Neural progenitor cell (in vitro differentiated cells): ENCODE measurements at regions not wholly inside any gene's neighbourhood (a gene's known extent, or its start where the extent isn't known, plus 50 kb on each side); places are given as distances from the start of the nearest gene placed in this dataset.

Experiments
- DNase-seq: peaks from one replicate; pipeline ENCODE4 v3.0.0-alpha.2; 2016; ENCODE audit warnings: low spot score
- H2AFZ ChIP-seq: fragments of 200-600 bp; sonication (generic); replicated peaks from 2 replicates; pipeline ENCODE4 v1.6.1; 2016; ENCODE audit warnings: antibody characterized with exemption
- H3F3A ChIP-seq: fragments of 200-600 bp; sonication (generic); 2 replicates; pipeline ENCODE4 v1.6.1; 2016; ENCODE audit warnings: antibody characterized with exemption, low read depth
- H3K27ac ChIP-seq: fragments of 200-600 bp; sonication (generic); 2 replicates; pipeline ENCODE4 v1.5.1; 2016; ENCODE audit warnings: mild to moderate bottlenecking
- H3K27me3 ChIP-seq: fragments of 200-600 bp; sonication (generic); 2 replicates; pipeline ENCODE4 v1.6.1; 2016; ENCODE audit warnings: mild to moderate bottlenecking, moderate library complexity
- H3K36me3 ChIP-seq: fragments of 200-600 bp; sonication (generic); 2 replicates; pipeline ENCODE4 v1.5.1; 2016
- H3K4me1 ChIP-seq: fragments of 200-600 bp; sonication (generic); 2 replicates; pipeline ENCODE4 v1.6.1; 2016; ENCODE audit warnings: mixed run types
- H3K4me2 ChIP-seq: fragments of 200-600 bp; sonication (generic); 2 replicates; pipeline ENCODE4 v1.6.1; 2016
- H3K4me3 ChIP-seq: fragments of 200-600 bp; sonication (generic); 2 replicates; pipeline ENCODE4 v1.5.1; 2016
- H3K79me2 ChIP-seq: fragments of 200-600 bp; sonication (generic); 2 replicates; pipeline ENCODE4 v1.6.1; 2016; ENCODE audit warnings: low read depth
- H3K9ac ChIP-seq: fragments of 200-600 bp; sonication (generic); 2 replicates; pipeline ENCODE4 v1.6.1; 2016
- H3K9me3 ChIP-seq: fragments of 200-600 bp; sonication (generic); 2 replicates; pipeline ENCODE4 v1.5.1; 2016; ENCODE audit warnings: low read depth
- H4K20me1 ChIP-seq: fragments of 200-600 bp; sonication (generic); 2 replicates; pipeline ENCODE4 v1.6.1; 2016; ENCODE audit warnings: low read depth
- H3K27ac Mint-ChIP-seq: 3 replicates; pipeline ENCODE4 v1.8.0; 2021; ENCODE audit warnings: mixed read lengths
- H3K27me3 Mint-ChIP-seq: 2 replicates; pipeline ENCODE4 v1.8.0; 2022; ENCODE audit warnings: low read depth, mild to moderate bottlenecking, inconsistent platforms, moderate library complexity, mixed read lengths; ENCODE audit not compliant: insufficient read depth
- H3K36me3 Mint-ChIP-seq: 3 replicates; pipeline ENCODE4 v1.8.0; 2021; ENCODE audit warnings: mixed read lengths
- H3K4me1 Mint-ChIP-seq: 3 replicates; pipeline ENCODE4 v1.8.0; 2021; ENCODE audit warnings: mixed read lengths
- H3K4me3 Mint-ChIP-seq: 3 replicates; pipeline ENCODE4 v1.8.0; 2021; ENCODE audit warnings: mild to moderate bottlenecking, moderate library complexity, mixed read lengths
- H3K9me3 Mint-ChIP-seq: 3 replicates; pipeline ENCODE4 v1.8.0; 2020; ENCODE audit warnings: mixed read lengths
- EZH2 ChIP-seq: fragments of 200-600 bp; sonication (generic); IDR thresholded peaks from 2 replicates; pipeline ENCODE4 v1.6.1; 2017; ENCODE audit warnings: antibody characterized with exemption, mild to moderate bottlenecking, moderate library complexity
- EZH2phosphoT487 ChIP-seq: fragments of 200-600 bp; sonication (generic); IDR thresholded peaks from 2 replicates; pipeline ENCODE4 v1.6.1; 2017; ENCODE audit warnings: antibody characterized with exemption
- TF ChIP-seq, protein P1 (sequence below): fragments of 200-600 bp; sonication (generic); IDR thresholded peaks from 2 replicates; pipeline ENCODE4 v1.5.1; 2017; ENCODE audit warnings: antibody characterized with exemption, mild to moderate bottlenecking

DNA sequence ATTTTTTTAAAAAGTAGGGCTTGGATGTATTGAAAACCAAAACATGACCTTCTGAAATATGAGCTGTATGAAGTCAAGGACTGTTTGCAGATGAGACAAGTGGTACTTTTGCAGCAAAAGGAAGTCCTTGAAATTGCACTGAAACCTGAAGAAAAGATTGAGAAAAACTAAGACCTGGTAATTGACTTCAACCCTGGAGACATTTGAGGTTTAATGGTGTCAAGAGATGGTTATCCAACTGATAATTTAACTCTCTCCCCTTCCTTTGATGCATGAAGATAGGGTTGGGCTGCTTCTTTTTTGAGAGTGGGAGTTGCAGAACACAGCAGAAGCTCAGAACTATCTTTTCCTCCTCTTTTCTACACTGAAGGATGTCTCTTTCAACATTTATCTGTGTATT, 180.9 kb upstream of the DTNBP1 start:
- Histone ChIP-seq H3K27me3 (no peaks in the 10 kb centered on the region), H4K20me1 (no peaks in the 10 kb centered on the region), H3K27ac (no peak overlapping the region), H3K4me1 (peaks cover 7% of the 10 kb centered on the region), H2AFZ (no peak overlapping the region), H3K9me3 (no peaks in the 10 kb centered on the region), H3K4me3 (no peak overlapping the region), H3K36me3 (no peaks in the 10 kb centered on the region), H3K4me2 (no peak overlapping the region), H3K79me2 (no peaks in the 10 kb centered on the region), H3K9ac (no peak overlapping the region), H3F3A (no peaks in the 10 kb centered on the region)
- Mint-ChIP-seq H3K4me1 (peaks cover 40% of the 10 kb centered on the region), H3K36me3 (no peaks in the 10 kb centered on the region), H3K27ac (no peak overlapping the region), H3K4me3 (no peak overlapping the region), H3K27me3 (peaks cover 2% of the 10 kb centered on the region), H3K9me3 (no peaks in the 10 kb centered on the region)
- TF ChIP-seq, protein P1, sequence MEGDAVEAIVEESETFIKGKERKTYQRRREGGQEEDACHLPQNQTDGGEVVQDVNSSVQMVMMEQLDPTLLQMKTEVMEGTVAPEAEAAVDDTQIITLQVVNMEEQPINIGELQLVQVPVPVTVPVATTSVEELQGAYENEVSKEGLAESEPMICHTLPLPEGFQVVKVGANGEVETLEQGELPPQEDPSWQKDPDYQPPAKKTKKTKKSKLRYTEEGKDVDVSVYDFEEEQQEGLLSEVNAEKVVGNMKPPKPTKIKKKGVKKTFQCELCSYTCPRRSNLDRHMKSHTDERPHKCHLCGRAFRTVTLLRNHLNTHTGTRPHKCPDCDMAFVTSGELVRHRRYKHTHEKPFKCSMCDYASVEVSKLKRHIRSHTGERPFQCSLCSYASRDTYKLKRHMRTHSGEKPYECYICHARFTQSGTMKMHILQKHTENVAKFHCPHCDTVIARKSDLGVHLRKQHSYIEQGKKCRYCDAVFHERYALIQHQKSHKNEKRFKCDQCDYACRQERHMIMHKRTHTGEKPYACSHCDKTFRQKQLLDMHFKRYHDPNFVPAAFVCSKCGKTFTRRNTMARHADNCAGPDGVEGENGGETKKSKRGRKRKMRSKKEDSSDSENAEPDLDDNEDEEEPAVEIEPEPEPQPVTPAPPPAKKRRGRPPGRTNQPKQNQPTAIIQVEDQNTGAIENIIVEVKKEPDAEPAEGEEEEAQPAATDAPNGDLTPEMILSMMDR: no peak
- no peak for TF ChIP-seq EZH2
- no peak for TF ChIP-seq EZH2phosphoT487
- no peak for DNase-seq

DNA sequence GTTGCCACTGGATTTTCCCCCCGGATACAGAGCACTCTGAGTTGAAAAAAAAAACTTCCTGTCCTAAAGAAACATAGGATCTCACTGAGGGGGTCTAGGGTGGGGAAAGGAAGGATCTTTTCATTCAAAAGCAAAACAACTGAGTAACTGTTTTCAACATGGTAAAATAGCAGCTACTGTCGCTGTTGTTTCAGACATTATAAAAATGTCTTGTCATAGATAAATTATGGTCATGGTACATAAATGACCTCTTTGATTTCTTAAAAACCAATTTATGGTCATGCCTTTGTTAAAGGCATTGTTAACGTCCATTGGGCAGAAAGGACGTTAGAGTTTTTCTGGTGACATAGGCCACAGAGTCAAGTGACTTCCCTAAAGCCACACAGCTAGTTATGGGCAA, 180.4 kb upstream of the DTNBP1 start:
- Mint-ChIP-seq H3K4me3 (no peak overlapping the region), H3K27me3 (peaks cover 2% of the 10 kb centered on the region), H3K36me3 (no peaks in the 10 kb centered on the region), H3K27ac (no peak overlapping the region), H3K9me3 (no peaks in the 10 kb centered on the region), H3K4me1 (peaks cover 40% of the 10 kb centered on the region)
- Histone ChIP-seq H2AFZ (no peak overlapping the region), H4K20me1 (no peaks in the 10 kb centered on the region), H3K4me2 (no peak overlapping the region), H3K27me3 (no peaks in the 10 kb centered on the region), H3K4me3 (no peak overlapping the region), H3F3A (no peaks in the 10 kb centered on the region), H3K9me3 (no peaks in the 10 kb centered on the region), H3K27ac (no peak overlapping the region), H3K79me2 (no peaks in the 10 kb centered on the region), H3K9ac (no peak overlapping the region), H3K36me3 (no peaks in the 10 kb centered on the region), H3K4me1 (peaks cover 7% of the 10 kb centered on the region)
- no peak for DNase-seq
- TF ChIP-seq EZH2phosphoT487: no peak
- TF ChIP-seq EZH2: no peak
- TF ChIP-seq, protein P1: no peak

DNA sequence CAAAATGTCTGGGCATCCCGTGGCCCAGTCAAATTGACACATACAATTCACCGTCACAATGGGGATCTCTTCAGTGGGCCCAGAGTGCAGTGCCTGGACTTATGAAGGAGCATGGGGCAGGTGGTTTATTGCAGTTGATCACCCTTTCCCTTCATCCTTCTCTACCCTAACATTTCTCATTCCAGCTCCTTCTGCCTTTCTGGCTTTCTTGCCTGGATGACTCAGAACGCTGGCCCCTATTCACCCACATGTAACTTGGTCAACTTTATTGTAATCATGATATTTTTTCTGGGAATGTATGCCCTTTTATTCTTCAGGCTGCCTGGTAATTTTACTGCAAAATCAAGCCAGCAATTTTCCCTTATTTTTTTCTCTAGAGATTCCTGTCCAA, 179.9 kb upstream of the DTNBP1 start:
- DNase-seq: no peak
- peaks cover 40% of the 10 kb centered on the region for H3K4me1 Mint-ChIP-seq
- Histone ChIP-seq H3K4me3 (no peak overlapping the region), H3K79me2 (no peaks in the 10 kb centered on the region), H3K9me3 (no peaks in the 10 kb centered on the region), H4K20me1 (no peaks in the 10 kb centered on the region), H3F3A (no peaks in the 10 kb centered on the region), H3K9ac (no peak overlapping the region), H3K4me1 (peaks cover 7% of the 10 kb centered on the region), H3K27ac (no peak overlapping the region), H2AFZ (no peak overlapping the region), H3K36me3 (no peaks in the 10 kb centered on the region), H3K27me3 (no peaks in the 10 kb centered on the region), H3K4me2 (no peak overlapping the region)
- H3K9me3 Mint-ChIP-seq: no peaks in the 10 kb centered on the region
- no peak overlapping the region for H3K4me3 Mint-ChIP-seq
- H3K36me3 Mint-ChIP-seq: no peaks in the 10 kb centered on the region
- TF ChIP-seq EZH2phosphoT487 (no peak), EZH2 (no peak)
- TF ChIP-seq, protein P1: no peak
- peaks cover 2% of the 10 kb centered on the region for H3K27me3 Mint-ChIP-seq
- H3K27ac Mint-ChIP-seq: no peak overlapping the region
